ENCODE measurements at regions not wholly inside any gene's neighbourhood (a gene's known extent, or its start where the extent isn't known, plus 50 kb on each side); places are given as distances from the start of the nearest gene placed in this dataset.

- Histone ChIP-seq H3K9me3 (no peaks in the 10 kb centered on the region), H3K4me3 (no peak overlapping the region), H3K27ac (no peak overlapping the region), H3K36me3 (no peaks in the 10 kb centered on the region), H3K4me1 (no peaks in the 10 kb centered on the region), H3K27me3 (no peaks in the 10 kb centered on the region)
- intact Hi-C loops (cut with DNase I), result no loop called here
- no peak for ATAC-seq
- no peak for DNase-seq
- no peak for TF ChIP-seq CTCF (IDR thresholded peaks at IDR 0.05)
Measured at GRCh38 chr12:73726881-73727280, 810.8 kb upstream of the ATXN7L3B start.

- intact Hi-C loops (cut with DNase I), result no loop called here
- Histone ChIP-seq H3K27ac (no peak overlapping the region), H3K36me3 (no peaks in the 10 kb centered on the region), H3K9me3 (no peaks in the 10 kb centered on the region), H3K4me1 (no peaks in the 10 kb centered on the region), H3K27me3 (no peaks in the 10 kb centered on the region), H3K4me3 (no peak overlapping the region)
- no peak for TF ChIP-seq CTCF (IDR thresholded peaks at IDR 0.05)
- ATAC-seq (no peak), DNase-seq (no peak)
Measured at GRCh38 chr12:73731658-73732057, 806.0 kb upstream of the ATXN7L3B start.

- Histone ChIP-seq H3K27ac (no peak overlapping the region), H3K4me1 (no peaks in the 10 kb centered on the region), H3K36me3 (no peaks in the 10 kb centered on the region), H3K9me3 (no peaks in the 10 kb centered on the region), H3K4me3 (no peak overlapping the region), H3K27me3 (no peaks in the 10 kb centered on the region)
- no peak for TF ChIP-seq CTCF (IDR thresholded peaks at IDR 0.05)
- intact Hi-C loops (cut with DNase I), result no loop called here
- DNase-seq (no peak), ATAC-seq (no peak)
Measured at GRCh38 chr12:73769337-73769736, 768.3 kb upstream of the ATXN7L3B start.

- no peaks in the 10 kb centered on the region for H3K36me3 ChIP-seq
- H3K9me3 ChIP-seq, result no peaks in the 10 kb centered on the region
- TF ChIP-seq CTCF (IDR thresholded peaks at IDR 0.05), result no peak
- ATAC-seq (no peak), DNase-seq (no peak)
- H3K27ac ChIP-seq, result no peak overlapping the region
- H3K4me3 ChIP-seq, result no peak overlapping the region
- intact Hi-C loops (cut with DNase I), result loop anchor here (10.0 kb wide), 1 partner anchor 724 kb away; no protein-coding TSS in a partner anchor
- H3K27me3 ChIP-seq, result no peaks in the 10 kb centered on the region
- H3K4me1 ChIP-seq, result no peaks in the 10 kb centered on the region
Measured at GRCh38 chr12:73798523-73798922, 739.1 kb upstream of the ATXN7L3B start.

GRCh38 chr12:73815072-73815645 lies 722.5 kb upstream of the ATXN7L3B start:
- Histone ChIP-seq H3K27ac (no peak overlapping the region), H3K36me3 (no peaks in the 10 kb centered on the region), H3K4me3 (no peak overlapping the region), H3K9me3 (no peaks in the 10 kb centered on the region), H3K27me3 (no peaks in the 10 kb centered on the region), H3K4me1 (no peaks in the 10 kb centered on the region)
- intact Hi-C loops (cut with DNase I), result no loop called here
- ATAC-seq (no peak), DNase-seq (no peak)
- TF ChIP-seq CTCF (IDR thresholded peaks at IDR 0.05), result no peak

- no peak overlapping the region for H3K4me3 ChIP-seq
- H3K4me1 ChIP-seq, result no peaks in the 10 kb centered on the region
- intact Hi-C loops (cut with DNase I), result no loop called here
- H3K9me3 ChIP-seq, result no peaks in the 10 kb centered on the region
- H3K36me3 ChIP-seq, result no peaks in the 10 kb centered on the region
- ATAC-seq (no peak), DNase-seq (no peak)
- H3K27ac ChIP-seq, result no peak overlapping the region
- TF ChIP-seq CTCF (IDR thresholded peaks at IDR 0.05), result no peak
- no peaks in the 10 kb centered on the region for H3K27me3 ChIP-seq
Measured at GRCh38 chr12:73817161-73817560, 720.5 kb upstream of the ATXN7L3B start.
